ENCODE measurements at regions not wholly inside any gene's neighbourhood (a gene's known extent, or its start where the extent isn't known, plus 50 kb on each side); places are given as distances from the start of the nearest gene placed in this dataset.
"Not testable (repeated sequence)": the region's sequence is repeated elsewhere in the genome, so short reads cannot be mapped to it uniquely, and the experiment has no call there.

- intact Hi-C loops (cut with DNase I; ENCODE audit: low total_unique reads), result no loop called here
- Histone ChIP-seq H3K27me3 (no peaks in the 10 kb centered on the region), H3K4me3 (no peak overlapping the region), H3K36me3 (ENCODE audit: low read depth, missing control alignments) (no peaks in the 10 kb centered on the region), H3K4me1 (no peaks in the 10 kb centered on the region), H3K27ac (no peak overlapping the region), H3K9me3 (no peaks in the 10 kb centered on the region)
- 93 to 94% methylated on average over 3 of the region's 3 CpGs for whole genome bisulfite sequencing, 2 donors
- no peak for TF ChIP-seq POLR2A (IDR thresholded peaks at IDR 0.05)
- no peak for TF ChIP-seq CTCF (IDR thresholded peaks at IDR 0.05)
- no peak for DNase-seq
These were observed 89.1 kb upstream of the ZDHHC17 start for GRCh38 chr12:76674669-76675315.

GRCh38 chr12:76676261-76676660 is 87.7 kb upstream of the ZDHHC17 start:
- H3K36me3 ChIP-seq (ENCODE audit: low read depth, missing control alignments); H3K9me3 ChIP-seq; H3K27me3 ChIP-seq; intact Hi-C loops (cut with DNase I; ENCODE audit: low total_unique reads); H3K4me1 ChIP-seq; DNase-seq; H3K27ac ChIP-seq; H3K4me3 ChIP-seq: not testable (repeated sequence)
- WGBS, 2 donors, result 89 to 96% methylated on average over 4 of the region's 4 CpGs

GRCh38 chr12:76678992-76679391 is 84.9 kb upstream of the ZDHHC17 start:
- Histone ChIP-seq H3K4me1 (no peaks in the 10 kb centered on the region), H3K36me3 (ENCODE audit: low read depth, missing control alignments) (no peaks in the 10 kb centered on the region), H3K9me3 (no peaks in the 10 kb centered on the region), H3K27me3 (no peaks in the 10 kb centered on the region), H3K27ac (no peak overlapping the region), H3K4me3 (no peak overlapping the region)
- WGBS, 2 donors, result 94 to 97% methylated on average over 2 of the region's 2 CpGs
- no peak for DNase-seq
- intact Hi-C loops (cut with DNase I; ENCODE audit: low total_unique reads), result no loop called here
- TF ChIP-seq CTCF (IDR thresholded peaks at IDR 0.05) (no peak), POLR2A (IDR thresholded peaks at IDR 0.05) (no peak)

- WGBS, 2 donors, result 41 to 58% methylated on average over 1 of the region's 1 CpG
- no peak for DNase-seq
- Histone ChIP-seq H3K4me3 (no peak overlapping the region), H3K9me3 (no peaks in the 10 kb centered on the region), H3K27ac (no peak overlapping the region), H3K4me1 (no peaks in the 10 kb centered on the region), H3K27me3 (no peaks in the 10 kb centered on the region), H3K36me3 (ENCODE audit: low read depth, missing control alignments) (no peaks in the 10 kb centered on the region)
- intact Hi-C loops (cut with DNase I; ENCODE audit: low total_unique reads), result no loop called here
- no peak for TF ChIP-seq CTCF (IDR thresholded peaks at IDR 0.05)
- TF ChIP-seq POLR2A (IDR thresholded peaks at IDR 0.05), result no peak
These were observed 84.1 kb upstream of the ZDHHC17 start for GRCh38 chr12:76679778-76680177.

GRCh38 chr12:76680940-76681339 is 83.0 kb upstream of the ZDHHC17 start:
- Histone ChIP-seq H3K36me3 (ENCODE audit: low read depth, missing control alignments) (no peaks in the 10 kb centered on the region), H3K9me3 (no peaks in the 10 kb centered on the region), H3K4me1 (no peaks in the 10 kb centered on the region), H3K27ac (no peak overlapping the region), H3K4me3 (no peak overlapping the region), H3K27me3 (no peaks in the 10 kb centered on the region)
- DNase-seq, result no peak
- intact Hi-C loops (cut with DNase I; ENCODE audit: low total_unique reads), result no loop called here
- WGBS, 2 donors, result 76 to 81% methylated on average over 2 of the region's 2 CpGs
- no peak for TF ChIP-seq CTCF (IDR thresholded peaks at IDR 0.05)
- TF ChIP-seq POLR2A (IDR thresholded peaks at IDR 0.05), result no peak

Measured in testis (tissue), 2 donors.